HG02885 (cell line): ENCODE measurements at regions not wholly inside any gene's neighbourhood (a gene's known extent, or its start where the extent isn't known, plus 50 kb on each side); places are given as distances from the start of the nearest gene placed in this dataset.
A peak's percentile ranks its signal among the peaks of the same experiment; 100 is the strongest.

Source experiments
- ATAC-seq: cut with Tn5 transposase; IDR thresholded peaks from one replicate; pipeline ENCODE4 v1.9.1; 2021; ENCODE audit warnings: mild to moderate bottlenecking; ENCODE audit not compliant: unreplicated experiment, poor library complexity

DNA sequence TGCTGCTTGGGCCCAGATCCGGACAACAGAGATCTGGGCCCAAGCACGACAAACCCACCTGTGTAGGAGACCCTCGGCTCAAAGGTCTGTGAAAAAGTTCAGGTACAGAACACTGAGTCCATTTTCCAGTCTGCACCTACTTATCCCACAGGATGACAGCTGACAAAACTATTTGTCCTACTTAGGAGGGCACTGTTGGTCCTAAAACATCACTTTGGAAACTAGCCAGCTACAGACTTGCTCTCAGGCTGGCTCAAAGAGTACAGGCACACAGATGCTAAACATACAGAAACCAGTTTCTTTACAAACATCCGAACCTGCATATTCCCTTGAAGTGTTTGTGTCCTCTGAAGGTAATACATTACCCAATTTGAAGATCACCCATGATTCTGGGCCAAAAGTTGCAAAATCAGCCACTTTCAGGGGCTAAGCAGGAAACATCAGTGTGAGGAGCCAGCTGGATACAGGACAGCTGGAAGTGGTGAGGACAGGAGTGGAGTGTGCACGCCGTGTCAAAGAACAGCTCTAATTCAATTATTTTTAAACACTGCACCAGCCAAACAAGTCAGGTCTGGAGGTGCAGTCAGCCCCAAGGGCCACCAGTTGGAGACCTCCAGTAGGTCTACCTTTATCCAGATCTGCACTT is 88.5 kb downstream of the NOC3L start:
- ATAC-seq: no peak

DNA sequence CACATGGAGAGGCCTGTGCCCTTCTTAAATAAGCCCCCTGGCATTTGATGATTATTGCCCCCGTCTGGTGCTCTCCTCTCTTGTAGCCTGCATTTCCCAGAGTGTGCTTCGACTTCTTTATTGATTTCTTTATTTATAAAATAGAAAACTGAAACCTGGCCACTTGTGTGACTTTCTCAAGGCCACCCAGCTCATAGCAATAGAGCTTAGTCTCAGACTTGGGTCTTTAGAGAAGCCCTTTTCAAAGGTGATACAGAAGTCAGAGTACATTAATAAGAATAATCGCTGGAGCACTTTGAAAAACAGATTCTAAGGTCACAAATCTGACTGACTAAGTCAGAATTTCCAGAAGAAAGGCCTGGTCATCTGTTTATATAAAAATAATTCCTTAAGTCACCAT is 86.6 kb downstream of the NOC3L start:
- ATAC-seq: no peak

DNA sequence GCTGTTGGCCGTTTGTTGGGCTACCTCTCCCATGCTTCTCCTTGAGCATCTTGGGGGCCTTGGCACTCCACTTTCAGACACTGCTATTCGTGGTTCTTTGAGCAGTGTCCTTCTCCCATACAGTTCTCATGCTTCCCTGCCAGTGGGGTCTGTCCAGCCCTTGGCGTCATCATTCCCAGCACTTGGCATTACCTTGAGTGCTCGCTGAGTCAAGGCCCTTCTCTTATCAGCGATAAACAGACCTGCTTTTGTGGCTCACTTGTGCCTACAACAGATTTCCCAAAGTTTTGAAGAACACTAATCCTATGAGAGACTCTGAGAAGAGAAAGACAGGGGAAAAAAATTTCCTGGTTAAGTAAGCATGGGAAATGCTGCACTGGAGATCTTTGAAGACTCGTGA is 85.3 kb downstream of the NOC3L start:
- ATAC-seq: no peak

DNA sequence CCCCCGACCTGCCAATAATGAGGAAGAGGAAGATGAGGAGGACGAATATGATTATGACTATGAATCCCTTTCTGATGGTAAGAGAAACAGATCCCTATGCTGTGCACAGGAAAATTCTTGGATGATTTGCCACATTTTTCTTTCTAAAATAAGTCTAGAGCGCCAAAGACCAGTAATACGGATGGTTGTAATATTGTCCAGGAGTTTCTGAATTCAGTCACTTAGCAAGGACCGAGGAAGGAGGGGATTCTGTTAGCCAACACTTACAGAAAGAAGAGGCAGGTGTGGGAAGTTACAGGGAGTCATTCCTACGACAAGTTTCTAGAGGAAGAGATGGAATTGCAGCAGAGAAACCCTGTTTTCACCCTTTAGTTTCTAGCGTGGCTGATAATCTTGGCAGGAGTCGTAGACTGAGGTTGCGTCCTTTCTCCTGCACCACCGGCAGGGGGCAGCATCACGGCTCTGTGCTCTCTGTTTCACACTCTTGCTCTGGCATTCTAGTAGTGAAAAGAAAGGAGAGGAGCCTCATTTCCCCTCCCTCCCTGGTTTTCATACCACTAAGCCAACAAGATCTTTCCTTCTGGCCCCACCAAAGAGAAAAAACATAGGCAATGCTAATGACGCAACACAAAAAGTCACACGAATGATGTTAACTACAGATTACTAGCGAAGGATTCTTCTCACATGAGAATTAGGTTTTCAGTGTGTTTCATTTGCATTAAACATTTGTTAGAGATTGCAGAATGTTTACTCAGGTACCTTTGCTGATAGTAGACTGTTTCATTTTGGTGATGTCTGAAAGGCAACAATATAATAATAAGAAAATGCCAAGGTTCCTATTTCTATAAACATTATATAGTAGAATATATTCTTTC is 82.7 kb downstream of the NOC3L start:
- peak; percentile 78 for ATAC-seq

DNA sequence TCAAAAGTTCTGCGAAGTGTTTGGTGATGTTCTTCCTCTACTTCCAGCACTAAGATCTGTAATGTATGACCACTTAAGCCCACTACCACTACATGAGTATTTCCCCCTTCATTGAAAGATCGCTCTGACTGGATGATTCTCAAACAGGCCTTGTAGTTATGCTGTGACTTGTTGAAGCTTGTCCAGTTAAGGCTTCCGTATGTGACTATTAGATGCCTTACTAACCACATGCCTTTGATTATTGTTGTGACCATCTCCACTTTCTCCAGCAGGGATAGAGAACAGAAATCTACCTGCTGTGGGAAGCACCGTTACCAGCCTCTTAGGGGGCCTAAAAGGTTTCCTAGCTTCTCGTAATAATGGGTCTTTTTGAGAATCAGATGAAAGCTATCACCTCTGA is 81.1 kb downstream of the NOC3L start:
- no peak for ATAC-seq

DNA sequence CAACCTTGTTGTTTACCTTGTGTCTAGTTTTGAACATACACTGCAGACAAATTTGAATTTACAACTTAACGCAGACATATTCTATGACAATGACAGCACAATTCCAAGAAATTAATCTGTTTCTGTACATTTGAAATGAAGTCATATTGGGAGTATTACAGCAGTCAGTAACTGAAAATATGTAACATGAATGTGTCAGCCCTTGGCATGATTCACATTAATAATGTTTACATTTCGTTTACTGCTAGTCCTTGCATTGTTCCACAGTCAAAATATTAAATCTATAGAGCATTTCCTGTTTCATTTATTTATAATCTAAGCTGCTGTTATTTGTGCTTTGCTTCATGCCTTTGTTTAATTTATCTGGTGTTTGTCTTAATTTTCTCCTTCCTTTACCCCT is 80.4 kb downstream of the NOC3L start:
- ATAC-seq: no peak
